Parathyroid adenoma (tissue), 2 donors: ENCODE measurements at regions not wholly inside any gene's neighbourhood (a gene's known extent, or its start where the extent isn't known, plus 50 kb on each side); places are given as distances from the start of the nearest gene placed in this dataset.

Experiments
- H2AFZ ChIP-seq: fragments of 300-600 bp; sonication (generic); one replicate; pipeline ENCODE4 v1.7.0; 2017; ENCODE audit warnings: antibody characterized with exemption, mild to moderate bottlenecking
- H3K27ac ChIP-seq: fragments of 300-600 bp; sonication (generic); one replicate; pipeline ENCODE4 v1.7.0; 2017
- H3K27me3 ChIP-seq: fragments of 300-600 bp; sonication (generic); one replicate; pipeline ENCODE4 v1.7.0; 2017; ENCODE audit warnings: low read length; ENCODE audit not compliant: control insufficient read depth, insufficient read depth
- H3K36me3 ChIP-seq: fragments of 300-600 bp; sonication (generic); one replicate; pipeline ENCODE4 v1.7.0; 2017; ENCODE audit warnings: low read length; ENCODE audit not compliant: control insufficient read depth, insufficient read depth
- H3K4me1 ChIP-seq: fragments of 300-600 bp; sonication (generic); one replicate; pipeline ENCODE4 v1.7.0; 2017; ENCODE audit warnings: control low read depth
- H3K4me2 ChIP-seq: fragments of 300-600 bp; sonication (generic); one replicate; pipeline ENCODE4 v1.7.0; 2017; ENCODE audit warnings: low read length
- H3K4me3 ChIP-seq: fragments of 300-600 bp; sonication (generic); one replicate; pipeline ENCODE4 v1.7.0; 2017; ENCODE audit warnings: low read depth, low read length
- H3K79me2 ChIP-seq: fragments of 300-600 bp; sonication (generic); one replicate; pipeline ENCODE4 v1.7.0; 2017; ENCODE audit warnings: control low read depth
- H3K9ac ChIP-seq: fragments of 300-600 bp; sonication (generic); one replicate; pipeline ENCODE4 v1.7.0; 2017; ENCODE audit warnings: mild to moderate bottlenecking
- H3K9me3 ChIP-seq: fragments of 300-600 bp; sonication (generic); one replicate; pipeline ENCODE4 v1.7.0; 2017; ENCODE audit warnings: low read length; ENCODE audit not compliant: control insufficient read depth
- CTCF ChIP-seq: fragments of 300-600 bp; sonication (generic); IDR thresholded peaks from one replicate; pipeline ENCODE4 v1.7.0; 2017; ENCODE audit warnings: antibody characterized with exemption, mild to moderate bottlenecking
- donor health status: primary hyperparathyroidism.

- H3K9me3 ChIP-seq: no peaks in the 10 kb centered on the region
- no peaks in the 10 kb centered on the region for H3K79me2 ChIP-seq
- no peak overlapping the region for H3K4me3 ChIP-seq
- H3K27ac ChIP-seq: no peak overlapping the region
- H3K9ac ChIP-seq: no peak overlapping the region
- no peaks in the 10 kb centered on the region for H3K27me3 ChIP-seq
- no peak overlapping the region for H3K4me2 ChIP-seq
- H2AFZ ChIP-seq: no peak overlapping the region
- no peaks in the 10 kb centered on the region for H3K36me3 ChIP-seq
- no peaks in the 10 kb centered on the region for H3K4me1 ChIP-seq
- TF ChIP-seq CTCF: no peak
Observed at GRCh38 chr18:10153924-10154752, 240.3 kb downstream of the VAPA start.

DNA sequence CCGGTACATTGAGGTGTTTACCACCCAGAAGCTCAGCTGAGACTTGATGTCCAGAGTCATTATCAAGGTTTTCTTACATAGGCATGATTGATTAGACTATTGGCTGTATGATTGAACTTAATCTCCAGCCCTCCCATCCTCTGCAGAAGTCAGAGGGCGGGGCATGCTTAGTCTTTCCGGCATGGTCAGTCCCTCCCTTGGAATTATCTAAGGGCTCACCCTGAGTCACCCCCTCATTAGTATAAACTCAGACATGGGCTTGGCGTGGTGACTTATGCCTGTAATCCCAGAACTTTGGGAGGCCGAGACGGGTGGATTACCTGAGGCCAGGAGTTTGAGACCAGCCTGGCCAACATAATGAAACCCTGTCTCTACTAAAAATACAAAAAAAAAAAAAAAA, 243.9 kb downstream of the VAPA start:
- no peaks in the 10 kb centered on the region for H3K27me3 ChIP-seq
- no peak for TF ChIP-seq CTCF
- H3K4me2 ChIP-seq: no peak overlapping the region
- no peak overlapping the region for H3K4me3 ChIP-seq
- H3K9ac ChIP-seq: no peak overlapping the region
- H3K79me2 ChIP-seq: no peaks in the 10 kb centered on the region
- no peak overlapping the region for H2AFZ ChIP-seq
- no peaks in the 10 kb centered on the region for H3K9me3 ChIP-seq
- H3K36me3 ChIP-seq: no peaks in the 10 kb centered on the region
- no peak overlapping the region for H3K27ac ChIP-seq
- H3K4me1 ChIP-seq: no peaks in the 10 kb centered on the region

DNA sequence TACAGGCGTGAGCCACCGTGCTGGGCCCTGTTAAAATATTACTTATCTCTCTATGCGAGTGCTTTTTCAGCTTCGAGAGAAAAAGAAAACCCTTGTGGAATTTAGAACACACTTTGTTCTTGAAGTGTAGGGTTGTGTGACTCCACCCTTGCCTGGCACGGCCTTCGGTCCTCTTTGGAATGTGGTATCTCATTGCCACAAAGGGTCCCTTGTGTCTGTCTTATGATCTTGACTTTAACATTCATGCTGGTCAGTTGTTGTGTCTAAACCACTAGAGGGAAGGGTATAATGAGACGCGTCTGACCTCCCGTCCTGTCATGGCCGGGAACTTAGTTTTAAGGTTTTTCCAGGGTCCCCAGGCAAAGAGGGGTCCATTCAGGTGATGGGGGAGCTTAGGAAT, 246.4 kb downstream of the VAPA start:
- Histone ChIP-seq H3K9me3 (no peaks in the 10 kb centered on the region), H3K36me3 (no peaks in the 10 kb centered on the region), H3K4me3 (no peak overlapping the region), H3K27me3 (no peaks in the 10 kb centered on the region), H2AFZ (no peak overlapping the region), H3K9ac (no peak overlapping the region), H3K4me2 (no peak overlapping the region), H3K79me2 (no peaks in the 10 kb centered on the region), H3K4me1 (no peaks in the 10 kb centered on the region), H3K27ac (no peak overlapping the region)
- TF ChIP-seq CTCF: no peak

- no peak overlapping the region for H3K4me2 ChIP-seq
- H3K9ac ChIP-seq: no peak overlapping the region
- no peak for TF ChIP-seq CTCF
- no peaks in the 10 kb centered on the region for H3K79me2 ChIP-seq
- no peak overlapping the region for H3K27ac ChIP-seq
- H3K4me1 ChIP-seq: no peaks in the 10 kb centered on the region
- H3K36me3 ChIP-seq: no peaks in the 10 kb centered on the region
- no peak overlapping the region for H2AFZ ChIP-seq
- H3K4me3 ChIP-seq: no peak overlapping the region
- no peaks in the 10 kb centered on the region for H3K9me3 ChIP-seq
- H3K27me3 ChIP-seq: no peaks in the 10 kb centered on the region
Observed at GRCh38 chr18:10161315-10161714, 247.5 kb downstream of the VAPA start.

- H3K27me3 ChIP-seq: no peaks in the 10 kb centered on the region
- H3K79me2 ChIP-seq: no peaks in the 10 kb centered on the region
- TF ChIP-seq CTCF: no peak
- H3K9ac ChIP-seq: no peak overlapping the region
- H3K27ac ChIP-seq: no peak overlapping the region
- H3K4me1 ChIP-seq: no peaks in the 10 kb centered on the region
- H2AFZ ChIP-seq: no peak overlapping the region
- H3K4me3 ChIP-seq: no peak overlapping the region
- H3K36me3 ChIP-seq: no peaks in the 10 kb centered on the region
- no peaks in the 10 kb centered on the region for H3K9me3 ChIP-seq
- H3K4me2 ChIP-seq: no peak overlapping the region
Observed at GRCh38 chr18:10162340-10162739, 248.5 kb downstream of the VAPA start.
